Right lobe of liver (tissue), 4 donors: ENCODE measurements at regions not wholly inside any gene's neighbourhood (a gene's known extent, or its start where the extent isn't known, plus 50 kb on each side); places are given as distances from the start of the nearest gene placed in this dataset.

Source experiments
- CTCF ChIP-seq, 4 donors: fragments of 200-600 bp in 3 of 4; fragments of 450-650 bp in 1 of 4; IDR thresholded peaks; one replicate each; pipeline versions ENCODE4 v1.5.1 to v1.8.0; 2016 to 2022; ENCODE audit warnings: antibody characterized with exemption in 4 of 4, mild to moderate bottlenecking in 2 of 4
- POLR2A ChIP-seq: fragments of 450-650 bp; IDR thresholded peaks from one replicate; pipeline ENCODE4 v1.6.1; 2017; ENCODE audit warnings: antibody characterized with exemption, mild to moderate bottlenecking
- donor health status: DM: no; HTN: no; CAD: no.
- donor health status: DM: no; HTN: no; CAD: no.
- donor health status: DM: no; HTN: yes; CAD: no.

- no peak for TF ChIP-seq POLR2A
- no peak for TF ChIP-seq CTCF (IDR thresholded peaks at IDR 0.05)
Observed at GRCh38 chr9:23073136-23073535, 626.5 kb downstream of the DMRTA1 start.
